WTC11 (cell line): ENCODE measurements at regions not wholly inside any gene's neighbourhood (a gene's known extent, or its start where the extent isn't known, plus 50 kb on each side); places are given as distances from the start of the nearest gene placed in this dataset.

Experiments
- ATAC-seq: fragments of 200-7000 bp; cut with Tn5 transposase; 2 replicates; pipeline ENCODE4 v1.10.0; 2021; ENCODE audit warnings: mild to moderate bottlenecking, moderate library complexity
- CTCF ChIA-PET: fragments of 300-600 bp; sonication (Branson Sonifier 250); formaldehyde crosslinking; loops from one replicate; lab custom pipeline; 2021; ENCODE audit warnings: antibody characterized with exemption; lab: Charles Lee
- POLR2A ChIA-PET: fragments of 350-600 bp; sonication (Branson Sonifier 250); formaldehyde crosslinking; loops from one replicate; lab custom pipeline; 2021; ENCODE audit warnings: antibody characterized with exemption; lab: Charles Lee
- DNase-seq: peaks from one replicate; pipeline ENCODE4 v3.0.0; 2021; ENCODE audit warnings: low spot score
- H3K27ac Mint-ChIP-seq: 2 replicates; pipeline ENCODE4 v1.8.0; 2021; ENCODE audit warnings: mixed read lengths
- H3K27me3 Mint-ChIP-seq: 2 replicates; pipeline ENCODE4 v1.8.0; 2021; ENCODE audit warnings: low read depth, mild to moderate bottlenecking, moderate library complexity, mixed read lengths
- H3K36me3 Mint-ChIP-seq: 2 replicates; pipeline ENCODE4 v1.8.0; 2021; ENCODE audit warnings: mixed read lengths
- H3K4me1 Mint-ChIP-seq: 2 replicates; pipeline ENCODE4 v1.8.0; 2022; ENCODE audit warnings: mixed read lengths
- H3K4me3 Mint-ChIP-seq: 2 replicates; pipeline ENCODE4 v1.8.0; 2021; ENCODE audit warnings: mild to moderate bottlenecking, moderate library complexity, mixed read lengths
- H3K9me3 Mint-ChIP-seq: 2 replicates; pipeline ENCODE4 v1.8.0; 2021; ENCODE audit warnings: mixed read lengths
- ARID4B ChIP-seq: sonication (generic); formaldehyde crosslinking; IDR thresholded peaks from 2 replicates; pipeline ENCODE4 v1.8.0; 2023; ENCODE audit warnings: missing genetic modification reagents, mild to moderate bottlenecking, borderline replicate concordance
- ATF3 ChIP-seq: sonication (generic); formaldehyde crosslinking; conservative IDR thresholded peaks from 2 replicates; pipeline ENCODE4 v1.8.1; 2022; ENCODE audit warnings: mild to moderate bottlenecking, missing genetic modification reagents
- ATF6 ChIP-seq: sonication (generic); formaldehyde crosslinking; IDR thresholded peaks from 2 replicates; pipeline ENCODE4 v1.8.1; 2023; ENCODE audit warnings: mild to moderate bottlenecking, missing genetic modification reagents
- CBFB ChIP-seq: sonication (generic); formaldehyde crosslinking; IDR thresholded peaks from 2 replicates; pipeline ENCODE4 v1.8.1; 2022; ENCODE audit warnings: mild to moderate bottlenecking, low read depth, missing genetic modification reagents
- CDX4 ChIP-seq: fragments of 250-450 bp; sonication (Bioruptor Pico); IDR thresholded peaks from 2 replicates; pipeline ENCODE4 v1.9.0; 2021; ENCODE audit warnings: moderate library complexity, mild to moderate bottlenecking, inconsistent platforms, borderline replicate concordance
- E2F1 ChIP-seq: sonication (generic); formaldehyde crosslinking; IDR thresholded peaks from 2 replicates; pipeline ENCODE4 v1.8.0; 2022; ENCODE audit warnings: mild to moderate bottlenecking, missing genetic modification reagents
- ELF4 ChIP-seq: sonication (generic); formaldehyde crosslinking; IDR thresholded peaks from 2 replicates; pipeline ENCODE4 v1.8.1; 2022; ENCODE audit warnings: low read depth, mild to moderate bottlenecking, moderate library complexity, missing genetic modification reagents
- ERG ChIP-seq: fragments of 250-450 bp; sonication (Bioruptor Pico); IDR thresholded peaks from 2 replicates; pipeline ENCODE4 v1.8.0; 2021; ENCODE audit warnings: mild to moderate bottlenecking
- ESRRA ChIP-seq: sonication (generic); formaldehyde crosslinking; IDR thresholded peaks from 2 replicates; pipeline ENCODE4 v1.8.1; 2022; ENCODE audit warnings: mild to moderate bottlenecking, missing genetic modification reagents, borderline replicate concordance
- FOXJ3 ChIP-seq: sonication (generic); formaldehyde crosslinking; IDR thresholded peaks from 2 replicates; pipeline ENCODE4 v1.9.0; 2021; ENCODE audit warnings: missing genetic modification reagents, mild to moderate bottlenecking, borderline replicate concordance
- FOXP4 ChIP-seq: sonication (generic); formaldehyde crosslinking; IDR thresholded peaks from 2 replicates; pipeline ENCODE4 v1.8.0; 2022; ENCODE audit warnings: mild to moderate bottlenecking, missing genetic modification reagents
- NR1H2 ChIP-seq: sonication (generic); formaldehyde crosslinking; IDR thresholded peaks from 2 replicates; pipeline ENCODE4 v1.9.0; 2021; ENCODE audit warnings: mild to moderate bottlenecking, moderate library complexity, missing genetic modification reagents
- PREB ChIP-seq: sonication (generic); formaldehyde crosslinking; IDR thresholded peaks from 2 replicates; pipeline ENCODE4 v1.8.1; 2022; ENCODE audit warnings: mild to moderate bottlenecking, missing genetic modification reagents, moderate library complexity, borderline replicate concordance
- ZNF425 ChIP-seq: fragments of 250-450 bp; sonication (Bioruptor Pico); conservative IDR thresholded peaks from 2 replicates; pipeline ENCODE4 v1.9.0; 2021; ENCODE audit warnings: mild to moderate bottlenecking
- ZSCAN18 ChIP-seq: fragments of 250-450 bp; sonication (Bioruptor Pico); IDR thresholded peaks from 2 replicates; pipeline ENCODE4 v2.1.2; 2022; ENCODE audit warnings: mild to moderate bottlenecking, moderate library complexity

- TF ChIP-seq CDX4 (CRISPR knock-in tag) (no peak), ELF4 (no peak), ATF6 (CRISPR knock-in tag) (no peak), FOXP4 (CRISPR knock-in tag) (no peak), NR1H2 (CRISPR knock-in tag) (no peak), ESRRA (CRISPR knock-in tag) (no peak), PREB (CRISPR knock-in tag) (no peak)
Observed at GRCh38 chr6:14058029-14058695, 59.4 kb upstream of the CD83 start (continued).

- H3K36me3 Mint-ChIP-seq = peaks cover 8% of the 10 kb centered on the region; the same call in 1 of the 2 replicates
- H3K4me3 Mint-ChIP-seq = no peak overlapping the region
- H3K9me3 Mint-ChIP-seq = peaks cover 20% of the 10 kb centered on the region
- H3K4me1 Mint-ChIP-seq = peaks cover 6% of the 10 kb centered on the region
- H3K27me3 Mint-ChIP-seq = peaks cover 36% of the 10 kb centered on the region
- ChIA-PET CTCF (no interaction called here), POLR2A (no interaction called here)
- H3K27ac Mint-ChIP-seq = no peak overlapping the region
- DNase-seq (no peak), ATAC-seq (no peak)
- no peak for TF ChIP-seq PREB (CRISPR knock-in tag)
- no peak for TF ChIP-seq CBFB (CRISPR knock-in tag)
- TF ChIP-seq ZSCAN18 (CRISPR knock-in tag) = no peak
- no peak for TF ChIP-seq ZNF425 (CRISPR knock-in tag)
- TF ChIP-seq FOXJ3 = no peak
- no peak for TF ChIP-seq ERG
- no peak for TF ChIP-seq ATF3 (CRISPR knock-in tag)
- no peak for TF ChIP-seq ELF4
- no peak for TF ChIP-seq ARID4B (CRISPR knock-in tag)
- TF ChIP-seq E2F1 (CRISPR knock-in tag) = no peak
Observed at GRCh38 chr6:14058735-14059134, 58.8 kb upstream of the CD83 start.
